GM19239 (cell line): ENCODE measurements at regions not wholly inside any gene's neighbourhood (a gene's known extent, or its start where the extent isn't known, plus 50 kb on each side); places are given as distances from the start of the nearest gene placed in this dataset.
"Not testable (repeated sequence)": the region's sequence is repeated elsewhere in the genome, so short reads cannot be mapped to it uniquely, and the experiment has no call there.

Experiments
- DNase-seq: peaks from one replicate; pipeline ENCODE4 v3.0.0; 2011; ENCODE audit warnings: low spot score; ENCODE audit not compliant: insufficient read length
- FAIRE-seq: peaks from 2 replicates; lab custom pipeline; 2011; peaks lifted over from hg19 to GRCh38; lab: Jason Lieb, UNC

DNA sequence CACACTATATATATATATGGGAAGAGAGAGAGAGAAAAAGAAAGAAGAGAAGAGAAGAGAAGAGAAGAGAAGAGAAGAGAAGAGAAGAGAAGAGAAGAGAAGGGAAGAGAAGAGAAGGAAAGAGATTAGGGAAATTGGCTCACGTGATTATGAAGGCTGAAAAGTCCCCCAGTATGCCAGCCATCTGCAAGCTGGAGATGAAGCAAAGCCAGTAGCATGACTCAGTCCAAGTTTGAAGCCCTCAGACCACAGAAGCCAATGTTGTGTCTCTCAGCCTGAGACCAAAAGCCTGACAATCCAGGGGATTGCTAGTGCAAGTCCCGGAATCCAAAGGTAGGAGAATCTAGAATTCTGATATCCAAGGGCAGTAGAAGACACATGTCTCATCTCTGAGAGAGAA is 206.3 kb upstream of the PRSS1 start:
- no peak for DNase-seq
- no peak for FAIRE-seq

DNA sequence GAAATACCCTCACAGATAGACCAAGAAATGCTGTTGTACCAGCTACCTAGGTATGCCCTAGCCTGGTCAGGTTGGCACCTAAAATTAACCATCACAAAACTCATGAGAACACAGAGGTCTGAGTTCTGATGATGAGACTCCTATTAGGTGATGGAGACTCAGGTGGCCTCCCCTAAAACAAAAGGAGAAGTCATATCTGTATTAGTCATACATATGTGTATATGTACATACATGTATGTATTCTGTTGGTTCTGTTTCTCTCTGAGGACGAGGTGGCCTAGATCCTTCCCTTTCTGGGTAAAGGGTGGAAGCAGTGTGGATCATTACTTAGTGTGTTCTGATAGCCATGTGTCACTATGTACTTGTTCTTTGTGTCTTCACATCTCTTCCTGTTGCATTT is 207.2 kb upstream of the PRSS1 start:
- FAIRE-seq (no peak), DNase-seq (no peak)

DNA sequence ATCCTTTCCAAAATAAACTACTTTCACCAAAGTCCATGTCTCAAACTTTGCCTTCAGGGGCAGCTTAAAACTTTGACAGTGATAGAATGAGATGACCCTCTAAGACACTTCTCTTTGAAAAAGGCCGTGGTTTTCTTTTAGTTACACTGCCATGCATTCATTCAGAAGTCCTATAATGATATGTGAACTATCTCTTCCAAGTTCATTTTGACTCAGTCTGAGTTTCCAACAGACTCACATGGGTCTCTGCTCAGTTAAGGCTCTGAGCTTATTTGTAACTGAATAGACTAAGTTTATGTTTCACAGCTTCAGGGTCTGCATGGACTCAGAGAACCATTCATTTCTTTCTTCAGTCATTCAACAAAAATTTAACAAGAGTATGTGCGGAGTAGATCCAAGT is 208.9 kb upstream of the PRSS1 start:
- DNase-seq (no peak), FAIRE-seq (no peak)

DNA sequence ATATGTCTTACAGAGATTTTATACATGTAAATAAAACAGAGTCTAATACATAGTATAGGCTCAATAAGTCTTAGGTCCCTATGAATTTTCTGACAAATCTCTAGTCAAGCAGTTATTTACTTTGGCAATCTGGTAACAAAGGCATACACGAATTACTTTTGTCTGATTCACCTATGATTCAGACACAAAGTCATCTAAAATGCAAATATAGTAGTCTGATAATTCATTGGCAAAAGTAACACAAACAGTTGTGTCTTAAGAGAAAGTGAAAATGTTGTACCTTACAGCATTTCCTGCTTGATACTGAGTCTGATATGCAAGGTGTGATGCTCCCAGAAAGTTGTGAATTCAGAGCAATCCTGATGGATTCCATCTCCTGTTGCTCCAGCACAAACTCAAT is 209.4 kb upstream of the PRSS1 start:
- no peak for FAIRE-seq
- DNase-seq = no peak

DNA sequence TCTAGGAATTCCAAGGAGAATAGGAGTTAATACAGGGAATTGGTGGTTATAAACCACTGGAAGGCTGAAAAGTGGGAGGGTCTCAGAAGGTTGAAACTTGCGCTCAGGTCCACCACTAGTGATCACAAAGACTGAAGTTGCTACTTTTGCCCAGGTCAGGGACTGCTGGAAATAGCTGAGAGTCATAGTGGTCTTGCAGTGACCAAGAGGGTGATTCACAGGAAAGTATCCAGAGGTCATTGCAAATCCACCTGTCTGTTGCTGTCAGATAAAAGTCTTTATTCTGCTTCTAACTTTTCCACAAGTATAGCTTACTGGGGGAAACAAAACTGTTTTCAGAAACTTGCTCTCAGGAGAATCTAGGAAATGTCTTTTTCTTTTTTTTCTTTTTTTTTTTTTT is 211.5 kb upstream of the PRSS1 start:
- FAIRE-seq = no peak
- DNase-seq = no peak

DNA sequence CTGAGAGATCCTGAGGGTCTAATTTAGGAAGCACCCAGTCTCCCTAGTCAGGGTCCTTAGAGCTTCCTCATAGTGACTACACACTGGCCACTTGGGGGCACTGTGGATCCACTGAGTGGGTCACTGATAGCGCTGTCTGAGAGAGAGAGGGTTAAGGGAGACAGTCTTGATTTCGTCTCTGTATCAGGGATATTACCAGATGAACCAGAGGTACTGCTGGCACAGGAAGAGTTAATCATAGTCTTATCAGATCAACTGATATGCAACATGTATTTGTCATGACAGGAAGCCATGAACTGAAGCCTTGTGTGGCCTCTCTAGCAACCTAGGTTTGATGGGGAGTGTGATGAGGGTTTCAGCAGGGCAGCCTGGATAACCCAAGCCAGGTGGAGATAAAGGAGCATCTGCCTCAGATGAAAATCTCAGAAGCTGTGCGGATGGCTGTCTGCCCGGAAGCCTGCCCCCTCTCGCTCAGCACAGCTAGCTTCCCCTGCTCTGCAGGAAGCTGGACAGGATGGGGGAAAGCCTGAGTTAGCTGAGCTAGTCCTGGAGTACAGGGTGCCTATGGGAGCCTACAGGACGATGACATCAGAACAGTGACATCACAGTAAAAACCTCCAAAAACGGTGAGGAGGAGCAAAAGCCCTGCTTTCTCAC is 214.0 kb upstream of the PRSS1 start:
- FAIRE-seq (no peak), DNase-seq (peak; percentile 48)

DNA sequence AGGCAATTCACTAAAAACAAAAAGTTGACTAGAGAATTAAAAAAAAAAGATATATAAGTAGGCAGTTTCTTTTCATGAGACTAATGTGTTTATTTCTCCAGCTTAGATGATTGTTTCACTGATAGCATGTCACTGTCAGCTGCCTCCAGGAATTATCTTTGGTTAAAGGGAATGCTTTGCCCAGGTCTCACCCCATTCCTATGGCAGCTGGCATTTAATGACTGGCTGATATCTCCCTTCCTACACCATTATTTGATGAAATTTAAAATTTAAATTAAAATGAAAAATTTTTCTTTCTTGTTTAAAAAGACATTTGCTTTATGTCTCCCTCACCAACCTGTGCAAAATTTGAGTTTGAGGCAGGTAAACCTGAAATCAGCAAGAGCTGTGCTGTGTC is 214.5 kb upstream of the PRSS1 start:
- DNase-seq (no peak), FAIRE-seq (no peak)

DNA sequence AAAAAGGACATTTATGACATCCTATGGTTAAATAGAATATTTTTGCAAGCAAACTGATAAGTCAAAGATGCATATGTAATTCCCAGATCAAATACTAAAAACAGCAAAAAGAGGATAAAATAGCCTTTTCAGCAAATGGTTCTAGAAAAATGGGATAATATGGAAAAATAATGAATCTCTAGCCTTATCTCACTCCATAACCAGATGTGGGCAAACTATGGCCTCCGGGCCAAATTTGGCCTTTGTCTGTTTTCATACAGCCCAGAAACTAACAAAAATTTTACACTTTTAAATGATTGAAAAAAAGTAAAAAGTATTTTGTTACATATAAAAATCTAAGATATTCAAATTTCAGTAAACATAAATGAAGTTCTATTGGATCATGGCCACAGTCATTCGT is 215.4 kb upstream of the PRSS1 start:
- DNase-seq = no peak
- FAIRE-seq = no peak

DNA sequence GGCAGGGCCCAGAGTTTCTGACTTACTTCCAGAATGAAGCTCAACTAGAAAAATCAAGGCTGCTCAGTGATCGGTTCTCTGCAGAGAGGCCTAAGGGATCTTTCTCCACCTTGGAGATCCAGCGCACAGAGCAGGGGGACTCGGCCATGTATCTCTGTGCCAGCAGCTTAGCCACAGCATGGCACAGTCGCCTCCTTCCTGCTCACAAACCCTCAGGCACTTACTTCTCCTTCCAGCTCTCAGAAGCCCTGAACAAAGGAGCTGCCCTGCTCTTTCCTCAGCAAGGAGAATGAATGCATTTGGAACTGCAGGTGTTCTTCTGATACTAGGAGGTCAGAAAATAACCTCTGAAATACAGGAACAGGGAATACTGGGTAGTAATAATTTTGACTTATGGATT is 219.7 kb upstream of the PRSS1 start:
- DNase-seq = no peak
- FAIRE-seq = no peak

DNA sequence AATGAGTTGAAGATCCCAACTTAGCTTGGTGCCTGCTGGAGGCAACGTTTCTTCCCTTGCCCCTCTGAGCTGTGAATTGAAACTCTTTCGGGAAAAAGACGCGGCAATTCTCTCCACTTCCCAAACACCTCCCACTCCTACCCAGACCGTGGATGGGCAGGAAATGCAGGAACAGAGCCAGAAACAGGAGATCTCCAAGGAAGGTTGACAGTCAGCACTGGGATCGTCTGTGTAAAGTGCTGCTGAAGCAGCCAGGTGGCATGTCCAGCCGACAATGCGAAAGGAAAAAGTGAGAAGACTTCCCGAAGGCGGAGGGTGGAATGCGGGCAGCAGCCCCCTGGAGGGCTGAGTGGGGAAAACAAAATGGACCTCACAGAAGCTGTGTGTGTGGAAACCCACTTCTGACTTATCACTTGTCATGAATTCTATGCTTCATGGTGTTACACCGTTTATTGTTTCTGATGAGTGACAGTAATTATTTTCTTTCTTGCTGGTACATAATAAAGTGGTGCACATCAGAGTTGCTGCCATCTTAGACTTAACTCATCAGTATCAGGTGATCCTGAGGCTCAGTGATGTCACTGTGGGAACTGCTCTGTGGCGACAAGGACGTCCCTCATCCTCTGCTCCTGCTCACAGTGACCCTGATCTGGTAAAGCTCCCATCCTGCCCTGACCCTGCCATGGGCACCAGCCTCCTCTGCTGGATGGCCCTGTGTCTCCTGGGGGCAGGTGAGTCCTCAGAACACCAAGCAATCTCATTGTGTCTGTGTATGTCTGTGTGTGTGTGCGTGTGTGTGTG is 220.5 kb upstream of the PRSS1 start:
- FAIRE-seq (no peak), DNase-seq (no peak)

DNA sequence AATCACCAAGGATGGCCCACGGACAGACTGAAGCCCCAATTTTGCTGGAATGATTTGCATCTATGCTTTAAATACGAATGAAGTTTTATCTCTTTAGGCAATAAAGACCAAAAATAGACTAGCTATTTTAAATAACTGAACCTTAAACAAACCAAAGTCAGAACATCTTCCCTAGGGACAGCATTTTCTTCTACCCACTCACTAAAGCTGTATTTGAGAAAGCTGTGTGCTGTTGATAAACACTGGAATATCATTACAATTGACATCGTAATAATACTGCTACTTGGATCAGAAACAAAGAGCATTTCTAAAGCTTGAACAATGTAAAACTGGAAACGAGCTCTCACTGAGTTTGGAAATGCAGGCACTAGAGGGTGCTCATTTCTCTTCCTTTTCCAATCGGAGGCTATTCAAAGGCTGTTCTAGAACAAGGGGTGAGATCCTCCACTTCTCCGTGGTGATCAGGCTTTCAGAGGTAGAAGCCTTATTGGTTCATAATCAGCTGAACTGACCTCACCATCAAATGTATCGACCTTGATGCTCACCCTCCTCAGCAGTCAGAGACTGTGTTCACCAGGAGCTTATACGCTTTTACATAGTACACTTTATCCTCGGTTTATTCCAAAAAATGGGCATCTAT is 225.3 kb upstream of the PRSS1 start:
- FAIRE-seq = no peak
- DNase-seq = no peak

DNA sequence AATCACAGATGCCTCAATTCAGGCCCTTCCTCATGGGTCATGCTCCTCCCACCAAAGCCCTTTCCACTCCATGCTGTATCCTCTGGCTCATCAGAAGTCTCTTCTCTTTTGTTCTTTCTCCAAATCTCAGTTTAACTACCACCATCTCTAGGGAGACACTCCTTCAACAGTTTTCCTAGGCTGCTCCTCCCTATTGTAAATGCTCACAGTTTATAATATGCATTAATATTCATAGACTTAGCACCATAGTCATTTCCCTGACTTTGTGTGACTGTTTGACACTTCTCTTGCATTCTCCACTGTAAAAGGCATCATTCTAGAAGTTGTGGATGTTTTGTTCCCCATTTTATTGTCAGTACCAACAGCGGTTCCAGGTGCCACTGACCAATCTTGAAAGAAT is 226.5 kb upstream of the PRSS1 start:
- FAIRE-seq (no peak), DNase-seq (no peak)

DNA sequence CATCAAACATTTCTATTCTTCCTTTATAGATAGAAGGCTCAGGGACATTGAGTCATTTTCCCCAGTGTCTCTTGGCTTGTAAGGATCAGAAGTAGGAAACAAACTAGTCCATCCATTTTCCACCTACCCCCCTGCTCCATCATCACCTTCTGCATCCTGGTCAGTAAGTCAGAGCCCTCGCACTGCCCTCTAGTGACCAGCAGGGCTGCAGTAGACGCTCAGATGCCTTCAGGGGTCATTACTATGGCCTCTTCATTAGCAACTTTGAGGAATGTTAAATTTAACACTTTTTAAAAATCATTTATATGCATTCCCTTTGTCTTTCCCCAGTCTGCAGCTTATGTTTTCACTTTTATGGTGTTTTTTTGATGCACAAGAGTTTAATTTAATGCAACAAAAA is 228.4 kb upstream of the PRSS1 start:
- not testable (repeated sequence) for DNase-seq, FAIRE-seq

DNA sequence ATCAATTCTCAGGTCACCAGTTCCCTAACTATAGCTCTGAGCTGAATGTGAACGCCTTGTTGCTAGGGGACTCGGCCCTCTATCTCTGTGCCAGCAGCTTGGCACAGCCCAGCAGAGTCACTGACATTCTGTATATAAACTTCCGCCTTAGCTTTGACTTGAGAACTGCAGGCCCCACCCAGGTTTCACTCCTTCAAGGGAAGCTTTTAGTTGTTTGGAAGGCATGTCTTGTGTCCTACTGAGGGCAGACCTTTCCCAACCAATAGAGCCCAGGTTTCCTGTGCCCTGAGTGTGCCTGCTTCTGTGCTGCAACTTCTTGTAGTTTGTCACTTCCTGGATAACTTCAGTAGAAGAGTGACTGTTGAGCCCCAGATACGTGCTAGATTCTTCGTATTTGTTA is 228.8 kb upstream of the PRSS1 start:
- FAIRE-seq, DNase-seq: not testable (repeated sequence)

DNA sequence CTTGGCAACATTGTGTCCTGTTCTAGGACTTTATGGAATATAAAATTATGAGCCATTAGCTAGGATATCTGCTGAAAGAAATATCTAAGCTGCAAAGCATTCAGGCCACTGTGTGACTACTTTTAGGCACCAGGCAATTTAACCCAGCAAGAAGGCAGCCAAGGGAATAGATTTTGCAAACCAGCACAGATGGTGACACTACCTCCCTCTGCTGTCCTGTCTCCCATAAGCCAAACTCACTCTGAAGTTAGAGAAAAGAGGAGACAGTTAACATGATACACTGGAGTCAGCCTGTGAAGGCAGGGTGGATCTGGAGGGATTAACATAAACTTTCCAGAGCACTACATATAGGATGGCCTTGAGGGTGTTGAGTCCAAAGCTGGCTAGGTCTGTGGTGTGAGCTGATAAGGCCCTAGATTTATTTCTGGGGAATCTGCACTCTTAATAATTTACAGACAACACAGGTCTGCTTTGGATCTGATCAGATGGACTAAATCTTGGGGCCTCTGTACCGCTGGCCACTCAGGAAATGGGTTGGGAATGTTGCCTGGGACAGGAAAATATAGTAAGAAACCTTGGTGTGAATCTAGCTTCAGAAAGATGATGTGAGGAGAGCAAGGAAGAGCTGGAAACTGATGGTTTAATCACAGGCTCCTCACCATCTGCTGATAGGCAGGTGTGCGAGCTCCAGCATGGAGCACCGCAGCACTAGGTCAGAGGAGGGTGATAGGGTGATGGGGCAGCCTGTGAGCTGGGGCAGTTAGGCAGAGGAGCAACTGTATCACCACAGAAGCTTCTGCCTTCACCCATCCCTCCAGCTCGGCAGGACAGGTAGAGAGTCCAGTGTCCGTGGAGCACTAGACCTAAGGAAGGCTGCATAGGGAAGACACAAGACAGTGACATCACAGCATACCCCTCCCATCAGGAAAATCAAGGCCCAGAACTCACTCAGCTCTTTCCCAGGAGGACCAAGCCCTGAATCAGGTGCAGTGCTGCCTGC is 229.9 kb upstream of the PRSS1 start:
- no peak for FAIRE-seq

DNA sequence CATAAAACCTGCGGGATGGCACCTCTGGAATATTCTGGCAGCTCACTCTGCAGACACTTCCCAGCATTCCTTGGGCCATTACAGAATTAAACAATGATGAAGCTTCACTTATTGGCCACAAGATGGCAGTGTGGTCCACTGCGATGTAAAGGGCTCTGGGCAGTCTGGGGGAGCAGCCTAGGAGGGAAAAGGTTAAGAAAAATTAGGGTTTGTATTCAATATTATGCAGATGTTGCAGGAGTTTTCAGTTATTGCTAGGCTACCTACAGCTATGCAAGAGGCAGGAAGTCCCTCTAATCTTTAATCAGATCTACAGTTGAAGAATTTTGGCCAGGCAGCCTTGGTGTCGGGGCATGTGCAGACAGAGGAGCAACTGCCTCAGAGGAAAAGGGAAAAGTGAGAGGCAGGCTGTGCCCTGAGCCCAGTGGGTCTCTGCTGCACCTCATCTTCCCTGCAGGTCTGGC is 233.2 kb upstream of the PRSS1 start:
- peak; percentile 73 for FAIRE-seq
- DNase-seq = peak; percentile 32

More for the DNA sequence above, 229.9 kb upstream of the PRSS1 start:
- DNase-seq = no peak

DNA sequence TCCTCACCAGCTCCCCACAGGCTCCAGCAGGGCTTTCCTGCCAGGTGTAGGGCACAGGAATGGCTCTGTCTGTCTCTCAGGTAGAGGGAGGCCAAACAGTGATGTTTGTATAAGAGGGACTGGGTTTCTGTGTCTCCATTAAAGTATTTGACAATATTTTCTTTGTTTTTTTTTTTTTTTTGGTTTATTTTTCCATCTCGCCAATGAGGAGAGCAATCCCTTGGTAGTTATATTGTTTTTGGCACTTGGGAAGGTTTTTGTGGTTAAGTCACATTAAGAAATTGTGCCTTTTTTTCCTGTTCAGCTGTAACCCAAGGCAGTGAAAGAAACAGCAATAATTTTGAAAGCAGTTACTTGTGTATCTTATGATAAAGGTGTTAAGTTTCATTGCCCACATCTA is 234.6 kb upstream of the PRSS1 start:
- DNase-seq, FAIRE-seq: not testable (repeated sequence)

DNA sequence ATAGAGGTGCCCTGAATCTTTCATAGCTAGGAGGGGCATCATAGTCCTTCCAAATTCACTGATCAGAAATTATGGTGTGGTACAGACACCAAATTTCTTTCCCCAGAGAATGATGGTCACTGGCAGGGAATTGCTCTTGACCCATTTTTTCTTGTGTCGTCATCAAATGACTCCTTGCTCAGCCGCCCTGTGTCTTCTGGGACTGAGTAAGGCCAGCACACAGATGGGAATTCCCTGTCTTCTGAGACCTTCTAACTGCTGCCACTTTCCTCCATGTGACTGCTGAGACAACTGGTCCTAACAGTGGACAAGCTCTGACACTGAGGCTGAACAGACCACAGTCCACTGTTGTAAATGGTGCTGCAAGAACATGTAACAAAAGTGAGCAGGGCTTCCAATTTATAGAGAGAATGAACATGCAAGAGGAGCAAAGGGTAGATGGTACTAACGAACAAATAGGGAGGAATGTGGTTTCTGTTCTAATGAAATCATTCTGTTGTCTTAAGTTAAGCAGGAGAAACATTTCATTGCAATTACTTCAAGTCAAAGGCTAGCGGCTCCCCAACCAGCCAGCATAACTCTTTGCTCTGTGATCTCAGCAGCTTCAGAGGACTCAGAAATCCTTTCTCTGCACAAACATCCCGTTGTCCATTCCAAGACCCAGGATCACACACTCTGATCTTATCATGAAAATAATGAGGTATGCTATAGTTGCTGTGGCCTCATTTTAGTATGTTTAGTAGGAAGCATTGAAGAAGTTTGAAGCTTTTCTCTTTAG is 235.9 kb upstream of the PRSS1 start:
- DNase-seq = no peak
- FAIRE-seq = no peak

DNA sequence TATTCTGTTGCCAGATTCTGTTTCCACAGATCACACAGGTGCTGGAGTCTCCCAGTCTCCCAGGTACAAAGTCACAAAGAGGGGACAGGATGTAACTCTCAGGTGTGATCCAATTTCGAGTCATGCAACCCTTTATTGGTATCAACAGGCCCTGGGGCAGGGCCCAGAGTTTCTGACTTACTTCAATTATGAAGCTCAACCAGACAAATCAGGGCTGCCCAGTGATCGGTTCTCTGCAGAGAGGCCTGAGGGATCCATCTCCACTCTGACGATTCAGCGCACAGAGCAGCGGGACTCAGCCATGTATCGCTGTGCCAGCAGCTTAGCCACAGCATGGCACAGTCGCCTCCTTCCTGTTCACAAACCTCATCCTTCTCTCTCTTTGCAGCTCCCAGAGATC is 237.5 kb upstream of the PRSS1 start:
- FAIRE-seq = no peak
- no peak for DNase-seq
